Liver (tissue), 8 donors: ENCODE measurements at regions not wholly inside any gene's neighbourhood (a gene's known extent, or its start where the extent isn't known, plus 50 kb on each side); places are given as distances from the start of the nearest gene placed in this dataset.

Experiments
- DNase-seq: peaks from one replicate; pipeline ENCODE4 v3.0.0-alpha.2; 2017; ENCODE audit warnings: low spot score
- H3K27ac ChIP-seq, 2 donors: one replicate each; pipeline ENCODE4 v1.7.0; 2013; ENCODE audit warnings: inconsistent platforms in 2 of 2, low read length in 2 of 2, control low read depth in 1 of 2, low read depth in 1 of 2, mild to moderate bottlenecking in 1 of 2
- H3K27me3 ChIP-seq, 4 donors: one replicate each; pipeline versions ENCODE4 v1.6.1 to v1.7.0; 2013; ENCODE audit warnings: low read length in 3 of 4, inconsistent platforms in 1 of 4, mild to moderate bottlenecking in 1 of 4, moderate library complexity in 1 of 4; ENCODE audit not compliant: control insufficient read depth in 4 of 4, insufficient read depth in 4 of 4
- H3K36me3 ChIP-seq, 4 donors: one replicate each; pipeline versions ENCODE4 v1.6.1 to v1.7.0; 2013; ENCODE audit warnings: low read length in 3 of 4, mild to moderate bottlenecking in 3 of 4, low read depth in 1 of 4, moderate library complexity in 1 of 4; ENCODE audit not compliant: control insufficient read depth in 4 of 4, insufficient read depth in 3 of 4
- H3K4me1 ChIP-seq, 4 donors: one replicate each; pipeline versions ENCODE4 v1.6.1 to v1.7.0; 2013; ENCODE audit warnings: low read length in 3 of 4, mild to moderate bottlenecking in 3 of 4, moderate library complexity in 1 of 4; ENCODE audit not compliant: control insufficient read depth in 4 of 4, insufficient read depth in 4 of 4
- H3K4me3 ChIP-seq, 3 donors: one replicate each; pipeline versions ENCODE4 v1.6.1 to v1.7.0; 2013; ENCODE audit warnings: low read length in 3 of 3, control low read depth in 1 of 3, low read depth in 1 of 3, mild to moderate bottlenecking in 1 of 3
- H3K9ac ChIP-seq, 2 donors: one replicate each; pipeline ENCODE4 v1.7.0; 2013; ENCODE audit warnings: low read length in 2 of 2, mild to moderate bottlenecking in 2 of 2, moderate library complexity in 2 of 2, control low read depth in 1 of 2, low read depth in 1 of 2
- H3K9me3 ChIP-seq, 4 donors: one replicate each; pipeline versions ENCODE4 v1.6.1 to v1.7.0; 2013; ENCODE audit warnings: low read length in 3 of 4; ENCODE audit not compliant: control insufficient read depth in 4 of 4
- ATF3 ChIP-seq: IDR thresholded peaks from 2 replicates; pipeline ENCODE4 v1.6.1; 2016; ENCODE audit warnings: antibody characterized with exemption
- CTCF ChIP-seq: fragments of 150-350 bp; IDR thresholded peaks from 2 replicates; pipeline ENCODE4 v1.5.1; 2017; ENCODE audit warnings: improper control_type of control experiment, low read depth, low read length; ENCODE audit not compliant: missing input control
- EGR1 ChIP-seq, 2 donors: IDR thresholded peaks; 2 replicates each; pipeline ENCODE4 v1.6.1; 2016 to 2018; ENCODE audit warnings: antibody characterized with exemption in 2 of 2, low read depth in 2 of 2
- FOXA1 ChIP-seq: IDR thresholded peaks from 2 replicates; pipeline ENCODE4 v1.6.1; 2016; ENCODE audit warnings: antibody characterized with exemption
- JUND ChIP-seq, 2 donors: IDR thresholded peaks; 2 replicates each; pipeline ENCODE4 v1.6.1; 2016; ENCODE audit warnings: antibody characterized with exemption in 2 of 2
- MAX ChIP-seq: IDR thresholded peaks from 2 replicates; pipeline ENCODE4 v1.6.1; 2016; ENCODE audit warnings: antibody characterized with exemption
- RAD21 ChIP-seq, 2 donors: IDR thresholded peaks; 2 replicates each; pipeline ENCODE4 v1.6.1; 2016; ENCODE audit warnings: antibody characterized with exemption in 2 of 2, mild to moderate bottlenecking in 2 of 2
- RXRA ChIP-seq, 2 donors: IDR thresholded peaks; 2 replicates each; pipeline ENCODE4 v1.6.1; 2017 to 2018; ENCODE audit warnings: antibody characterized with exemption in 2 of 2, mild to moderate bottlenecking in 1 of 2
- SP1 ChIP-seq: IDR thresholded peaks from 2 replicates; pipeline ENCODE4 v1.6.1; 2018; ENCODE audit warnings: antibody characterized with exemption, mild to moderate bottlenecking
- TAF1 ChIP-seq: conservative IDR thresholded peaks from 2 replicates; pipeline ENCODE4 v1.6.1; 2016; ENCODE audit warnings: antibody characterized with exemption, mild to moderate bottlenecking
- ZBTB33 ChIP-seq: IDR thresholded peaks from 2 replicates; pipeline ENCODE4 v1.6.1; 2016; ENCODE audit warnings: antibody characterized with exemption
- WGBS: extraction: QIAGEN DNeasy Blood & Tissue Kit; methylation state at CpG from one replicate; pipeline ENCODE4 v1.1.7; 2013; 5-methylcytosine and 5-hydroxymethylcytosine counted together
- donor health status: healthy.
- donor health status: healthy.
- donor health status: healthy.
- donor health status: healthy.
- donor health status: healthy.

- TF ChIP-seq CTCF (no peak), TAF1 (no peak), ATF3 (no peak)
These were observed 542.6 kb upstream of the IGFBP7 start (continued) for GRCh38 chr4:57652779-57653178.

GRCh38 chr4:57640391-57641100, 530.4 kb upstream of the IGFBP7 start:
- Histone ChIP-seq H3K9ac (no peak overlapping the region), H3K4me1 (no peaks in the 10 kb centered on the region), H3K36me3 (no peaks in the 10 kb centered on the region), H3K27ac (no peak overlapping the region), H3K4me3 (no peak overlapping the region), H3K27me3 (no peaks in the 10 kb centered on the region), H3K9me3 (no peaks in the 10 kb centered on the region)
- 79% methylated on average over 8 of the region's 8 CpGs for WGBS
- TF ChIP-seq CTCF (no peak), ATF3 (no peak), FOXA1 (no peak), ZBTB33 (no peak), MAX (no peak), TAF1 (no peak), SP1 (no peak), JUND (IDR thresholded peaks at IDR 0.05) (no peak), RXRA (IDR thresholded peaks at IDR 0.05) (no peak), EGR1 (IDR thresholded peaks at IDR 0.05; ENCODE audit: low read depth in 2 of 2) (no peak), RAD21 (IDR thresholded peaks at IDR 0.05) (no peak)
- no peak for DNase-seq
